ENCODE measurements at regions not wholly inside any gene's neighbourhood (a gene's known extent, or its start where the extent isn't known, plus 50 kb on each side); places are given as distances from the start of the nearest gene placed in this dataset.
"Not testable (repeated sequence)": the region's sequence is repeated elsewhere in the genome, so short reads cannot be mapped to it uniquely, and the experiment has no call there.

DNA sequence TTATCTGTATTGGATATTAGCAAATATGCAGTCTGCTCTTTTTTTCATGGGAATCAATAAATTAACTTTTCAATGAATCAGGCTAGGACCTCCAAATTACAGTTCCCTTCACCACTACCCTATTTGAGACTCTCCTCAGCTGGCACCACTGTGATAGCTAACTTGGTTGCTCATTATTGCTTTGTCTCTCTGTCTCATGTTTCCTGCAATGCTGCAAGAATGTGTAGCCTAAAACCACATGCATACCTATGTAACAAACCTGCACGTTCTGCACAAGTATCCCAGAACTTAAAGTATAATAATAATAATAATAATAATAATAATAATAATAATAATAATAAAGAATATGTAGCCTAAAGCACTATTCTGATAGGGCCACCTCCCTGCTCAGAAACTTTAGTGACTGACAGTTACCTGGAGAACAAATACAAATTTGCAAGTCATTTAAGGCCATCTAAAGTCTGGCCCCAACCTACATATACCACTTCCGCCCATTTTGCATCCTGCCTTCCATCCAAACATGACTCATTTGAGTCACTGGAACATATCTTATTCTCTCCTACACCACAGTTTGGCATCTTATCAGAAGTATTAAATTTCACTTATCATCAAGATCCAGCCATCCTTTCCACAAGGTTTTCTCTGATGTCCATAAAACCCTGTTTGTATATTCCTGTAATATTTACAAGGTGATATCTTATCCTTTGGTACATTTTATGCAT, 215.1 kb downstream of the LRRK2 start:
- intact Hi-C loops (cut with DNase I), result no loop called here
- TF ChIP-seq, protein P1, sequence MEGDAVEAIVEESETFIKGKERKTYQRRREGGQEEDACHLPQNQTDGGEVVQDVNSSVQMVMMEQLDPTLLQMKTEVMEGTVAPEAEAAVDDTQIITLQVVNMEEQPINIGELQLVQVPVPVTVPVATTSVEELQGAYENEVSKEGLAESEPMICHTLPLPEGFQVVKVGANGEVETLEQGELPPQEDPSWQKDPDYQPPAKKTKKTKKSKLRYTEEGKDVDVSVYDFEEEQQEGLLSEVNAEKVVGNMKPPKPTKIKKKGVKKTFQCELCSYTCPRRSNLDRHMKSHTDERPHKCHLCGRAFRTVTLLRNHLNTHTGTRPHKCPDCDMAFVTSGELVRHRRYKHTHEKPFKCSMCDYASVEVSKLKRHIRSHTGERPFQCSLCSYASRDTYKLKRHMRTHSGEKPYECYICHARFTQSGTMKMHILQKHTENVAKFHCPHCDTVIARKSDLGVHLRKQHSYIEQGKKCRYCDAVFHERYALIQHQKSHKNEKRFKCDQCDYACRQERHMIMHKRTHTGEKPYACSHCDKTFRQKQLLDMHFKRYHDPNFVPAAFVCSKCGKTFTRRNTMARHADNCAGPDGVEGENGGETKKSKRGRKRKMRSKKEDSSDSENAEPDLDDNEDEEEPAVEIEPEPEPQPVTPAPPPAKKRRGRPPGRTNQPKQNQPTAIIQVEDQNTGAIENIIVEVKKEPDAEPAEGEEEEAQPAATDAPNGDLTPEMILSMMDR (IDR thresholded peaks at IDR 0.05), result no peak
- TF ChIP-seq POLR2A (IDR thresholded peaks at IDR 0.05), result no peak
- H3K36me3 ChIP-seq (replicated peaks in 1 of 2), result no peaks in the 10 kb centered on the region
- no peak for DNase-seq
- H3K27ac ChIP-seq, result no peak overlapping the region
- no peak overlapping the region for H3K4me3 ChIP-seq
- H3K9me3 ChIP-seq (replicated peaks in 1 of 3), result no peaks in the 10 kb centered on the region
- no peaks in the 10 kb centered on the region for H3K4me1 ChIP-seq (replicated peaks in 1 of 2)
- no peaks in the 10 kb centered on the region for H3K27me3 ChIP-seq
- 61 to 66% (median 65%) methylated on average over 2 of the region's 2 CpGs for WGBS, 4 donors

DNA sequence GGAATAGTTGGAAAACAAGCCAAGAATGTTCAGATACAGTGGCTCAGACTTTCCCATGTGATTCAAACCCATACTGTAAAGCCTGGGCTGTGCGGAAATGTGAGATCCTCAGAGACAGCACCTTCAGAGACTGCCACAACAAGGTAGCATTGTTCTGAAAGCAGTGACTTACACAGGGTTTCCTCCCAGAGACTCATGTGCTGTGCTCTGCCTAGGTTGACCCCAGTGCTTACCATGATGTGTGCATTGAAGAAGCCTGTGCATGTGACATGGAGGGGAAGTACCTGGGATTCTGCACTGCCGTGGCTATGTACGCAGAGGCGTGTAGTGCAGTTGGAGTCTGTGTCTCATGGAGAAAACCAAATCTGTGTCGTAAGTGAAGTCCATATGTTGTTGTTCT, 219.4 kb downstream of the LRRK2 start:
- Histone ChIP-seq H3K9me3 (replicated peaks in 1 of 3) (no peaks in the 10 kb centered on the region), H3K36me3 (replicated peaks in 1 of 2) (no peaks in the 10 kb centered on the region), H3K27ac (no peak overlapping the region), H3K27me3 (no peaks in the 10 kb centered on the region), H3K4me3 (no peak overlapping the region), H3K4me1 (replicated peaks in 1 of 2) (no peaks in the 10 kb centered on the region)
- intact Hi-C loops (cut with DNase I), result no loop called here
- no peak for DNase-seq
- TF ChIP-seq, protein P1 (IDR thresholded peaks at IDR 0.05), result no peak
- TF ChIP-seq POLR2A (IDR thresholded peaks at IDR 0.05), result no peak
- 75 to 95% (median 87%) methylated on average over 5 of the region's 5 CpGs for WGBS, 4 donors

DNA sequence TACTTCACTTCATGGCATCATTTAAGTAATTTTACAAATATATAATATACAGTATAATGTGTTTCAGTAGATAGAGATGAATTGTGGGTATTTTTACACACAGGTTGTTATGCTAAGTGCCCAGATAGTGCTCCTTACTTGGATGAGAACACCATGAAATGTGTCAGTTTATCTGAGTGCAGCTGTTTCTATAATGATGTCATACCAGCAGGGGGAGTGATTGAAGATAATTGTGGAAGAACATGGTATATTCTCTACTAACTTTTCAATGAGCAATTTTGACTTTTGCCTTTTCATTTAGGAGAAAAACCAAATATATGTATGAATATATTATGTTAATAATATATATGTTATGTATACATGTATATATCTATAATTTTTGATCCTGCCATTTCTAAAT, 221.6 kb downstream of the LRRK2 start:
- intact Hi-C loops (cut with DNase I), result no loop called here
- TF ChIP-seq, protein P1 (IDR thresholded peaks at IDR 0.05), result peak in 1 of 6 experiments; percentile 38
- no peak for TF ChIP-seq POLR2A (IDR thresholded peaks at IDR 0.05)
- Histone ChIP-seq H3K9me3 (replicated peaks in 1 of 3) (no peaks in the 10 kb centered on the region), H3K36me3 (replicated peaks in 1 of 2) (no peaks in the 10 kb centered on the region), H3K27ac (no peak overlapping the region), H3K4me1 (replicated peaks in 1 of 2) (no peaks in the 10 kb centered on the region), H3K4me3 (no peak overlapping the region), H3K27me3 (no peaks in the 10 kb centered on the region)
- DNase-seq, result no peak

DNA sequence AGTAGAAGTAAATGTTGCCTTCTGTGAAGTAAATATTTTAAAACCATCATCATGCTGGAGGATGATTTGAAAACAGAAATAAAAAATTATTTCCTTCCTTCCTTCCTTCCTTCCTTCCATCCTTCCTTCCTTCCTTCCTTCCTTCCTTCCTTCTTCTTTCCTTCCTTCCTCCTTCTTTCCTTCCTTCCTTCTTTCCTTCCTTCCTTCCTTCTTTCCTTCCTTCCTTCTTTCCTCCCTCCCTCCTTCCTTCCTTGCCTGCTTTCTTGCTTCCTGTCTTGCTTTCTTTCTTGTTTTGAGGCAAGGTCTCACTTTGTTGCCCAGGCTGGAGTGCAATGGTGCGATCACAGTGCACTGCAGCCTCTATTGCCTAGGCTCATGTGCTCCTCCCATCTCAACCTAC, 223.7 kb downstream of the LRRK2 start:
- H3K36me3 ChIP-seq (replicated peaks in 1 of 2); H3K4me3 ChIP-seq; intact Hi-C loops (cut with DNase I); DNase-seq; H3K27ac ChIP-seq; H3K9me3 ChIP-seq (replicated peaks in 1 of 3); H3K27me3 ChIP-seq; H3K4me1 ChIP-seq (replicated peaks in 1 of 2): not testable (repeated sequence)
- 85 to 100% (median 91%) methylated on average over 1 of the region's 1 CpG for WGBS, 4 donors

DNA sequence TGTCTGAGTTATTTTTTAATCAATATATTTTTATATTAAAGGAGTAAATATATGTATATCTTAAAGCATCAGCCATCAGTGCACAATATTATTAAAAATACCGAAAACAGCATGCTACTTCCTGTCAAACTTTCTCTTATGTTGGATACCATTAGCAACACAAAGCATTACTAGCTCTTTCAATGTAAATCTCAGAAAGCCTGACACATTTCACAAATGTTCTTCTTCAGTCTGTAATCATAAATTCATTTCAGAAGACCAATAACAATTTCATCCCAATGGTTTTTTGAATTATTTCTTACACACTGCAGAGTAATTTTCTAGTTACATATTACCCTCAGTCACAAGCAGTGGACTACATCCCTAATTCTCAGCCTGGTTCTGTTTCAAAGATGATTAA, 226.9 kb downstream of the LRRK2 start:
- H3K4me1 ChIP-seq (replicated peaks in 1 of 2), result no peaks in the 10 kb centered on the region
- intact Hi-C loops (cut with DNase I), result no loop called here
- no peak overlapping the region for H3K27ac ChIP-seq
- no peaks in the 10 kb centered on the region for H3K9me3 ChIP-seq (replicated peaks in 1 of 3)
- no peaks in the 10 kb centered on the region for H3K27me3 ChIP-seq
- TF ChIP-seq POLR2A (IDR thresholded peaks at IDR 0.05), result no peak
- TF ChIP-seq, protein P1 (IDR thresholded peaks at IDR 0.05), result no peak
- 87 to 96% (median 94%) methylated on average over 1 of the region's 1 CpG for WGBS, 4 donors
- H3K36me3 ChIP-seq (replicated peaks in 1 of 2), result no peaks in the 10 kb centered on the region
- H3K4me3 ChIP-seq, result no peak overlapping the region
- no peak for DNase-seq
